ENCODE measurements at regions not wholly inside any gene's neighbourhood (a gene's known extent, or its start where the extent isn't known, plus 50 kb on each side); places are given as distances from the start of the nearest gene placed in this dataset.

- no peak for TF ChIP-seq CTCF (IDR thresholded peaks at IDR 0.05)
- TF ChIP-seq POLR2A (IDR thresholded peaks at IDR 0.05) = no peak
- no peak for TF ChIP-seq EP300 (IDR thresholded peaks at IDR 0.05)
- no peak for TF ChIP-seq POLR2AphosphoS5 (IDR thresholded peaks at IDR 0.05)
- no peak overlapping the region for H3K4me3 ChIP-seq
- H3K9me3 ChIP-seq = no peaks in the 10 kb centered on the region
- no peaks in the 10 kb centered on the region for H3K36me3 ChIP-seq
- H3K4me1 ChIP-seq = peaks cover 0 to 4% (median 0%) of the 10 kb centered on the region in 4 donors
- H3K27ac ChIP-seq = no peak overlapping the region
- intact Hi-C loops (cut with DNase I; ENCODE audit: low total_unique reads) = no loop called here
- H3K27me3 ChIP-seq = no peaks in the 10 kb centered on the region
- DNase-seq = no peak
Observed at GRCh38 chr16:66043326-66043725, 323.2 kb upstream of the CDH5 start.

GRCh38 chr16:66042341-66042740 lies 324.1 kb upstream of the CDH5 start:
- H3K4me1 ChIP-seq = peaks cover 0 to 4% (median under 1%) of the 10 kb centered on the region in 4 donors
- H3K4me3 ChIP-seq = no peak overlapping the region
- WGBS, 5 donors = 72 to 90% (median 85%) methylated on average over 6 of the region's 6 CpGs
- no peaks in the 10 kb centered on the region for H3K36me3 ChIP-seq
- intact Hi-C loops (cut with DNase I; ENCODE audit: low total_unique reads) = no loop called here
- no peaks in the 10 kb centered on the region for H3K27me3 ChIP-seq
- H3K9me3 ChIP-seq = no peaks in the 10 kb centered on the region
- no peak overlapping the region for H3K27ac ChIP-seq
- no peak for TF ChIP-seq CTCF (IDR thresholded peaks at IDR 0.05)
- TF ChIP-seq POLR2AphosphoS5 (IDR thresholded peaks at IDR 0.05) = no peak
- TF ChIP-seq EP300 (IDR thresholded peaks at IDR 0.05) = no peak
- TF ChIP-seq POLR2A (IDR thresholded peaks at IDR 0.05) = no peak
- DNase-seq = no peak

- no peak for DNase-seq
- 46 to 71% (median 59%) methylated on average over 4 of the region's 4 CpGs for WGBS, 5 donors
- Histone ChIP-seq H3K27me3 (no peaks in the 10 kb centered on the region), H3K27ac (no peak overlapping the region), H3K36me3 (no peaks in the 10 kb centered on the region), H3K4me3 (no peak overlapping the region), H3K9me3 (no peaks in the 10 kb centered on the region), H3K4me1 (peaks cover 0 to 8% (median 3%) of the 10 kb centered on the region in 4 donors)
- intact Hi-C loops (cut with DNase I; ENCODE audit: low total_unique reads) = no loop called here
- TF ChIP-seq POLR2AphosphoS5 (IDR thresholded peaks at IDR 0.05) (no peak), POLR2A (IDR thresholded peaks at IDR 0.05) (no peak), EP300 (IDR thresholded peaks at IDR 0.05) (no peak), CTCF (IDR thresholded peaks at IDR 0.05) (no peak)
Observed at GRCh38 chr16:66041907-66042306, 324.6 kb upstream of the CDH5 start.

GRCh38 chr16:66039793-66040192 lies 326.7 kb upstream of the CDH5 start:
- no peak for DNase-seq
- Histone ChIP-seq H3K4me1 (peaks cover 0 to 20% (median 7%) of the 10 kb centered on the region in 4 donors), H3K27me3 (no peaks in the 10 kb centered on the region), H3K36me3 (no peaks in the 10 kb centered on the region), H3K4me3 (no peak overlapping the region), H3K9me3 (no peaks in the 10 kb centered on the region), H3K27ac (no peak overlapping the region)
- WGBS, 5 donors = 64 to 89% (median 80%) methylated on average over 4 of the region's 4 CpGs
- intact Hi-C loops (cut with DNase I; ENCODE audit: low total_unique reads) = no loop called here
- TF ChIP-seq CTCF (IDR thresholded peaks at IDR 0.05) (no peak), POLR2A (IDR thresholded peaks at IDR 0.05) (no peak), POLR2AphosphoS5 (IDR thresholded peaks at IDR 0.05) (no peak), EP300 (IDR thresholded peaks at IDR 0.05) (no peak)
